HG03354 (cell line): ENCODE measurements at regions not wholly inside any gene's neighbourhood (a gene's known extent, or its start where the extent isn't known, plus 50 kb on each side); places are given as distances from the start of the nearest gene placed in this dataset.
"Not testable (repeated sequence)": the region's sequence is repeated elsewhere in the genome, so short reads cannot be mapped to it uniquely, and the experiment has no call there.

Experiments used
- ATAC-seq: cut with Tn5 transposase; IDR thresholded peaks from one replicate; pipeline ENCODE4 v1.9.1; 2021; ENCODE audit warnings: mild to moderate bottlenecking; ENCODE audit not compliant: unreplicated experiment, poor library complexity, severe bottlenecking

DNA sequence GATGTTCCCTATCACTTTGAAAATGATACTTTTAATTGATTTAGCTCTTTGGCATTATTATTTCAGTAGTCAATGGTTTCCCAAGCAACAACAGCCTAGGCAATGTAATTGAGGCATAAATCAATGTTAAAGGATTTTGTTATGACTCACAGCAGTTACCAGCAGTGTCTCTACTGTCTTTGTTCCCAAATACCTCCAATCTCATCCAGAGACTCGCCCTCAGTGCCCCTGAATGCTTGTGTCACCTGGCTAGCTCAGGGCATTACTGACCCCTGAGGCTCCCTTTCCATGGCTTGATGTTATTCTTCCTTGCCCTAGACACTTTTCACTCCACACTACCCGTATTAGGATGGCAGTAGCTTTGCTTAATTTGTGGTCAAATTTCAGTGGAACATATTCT, 227.2 kb downstream of the SQOR start:
- no peak for ATAC-seq

DNA sequence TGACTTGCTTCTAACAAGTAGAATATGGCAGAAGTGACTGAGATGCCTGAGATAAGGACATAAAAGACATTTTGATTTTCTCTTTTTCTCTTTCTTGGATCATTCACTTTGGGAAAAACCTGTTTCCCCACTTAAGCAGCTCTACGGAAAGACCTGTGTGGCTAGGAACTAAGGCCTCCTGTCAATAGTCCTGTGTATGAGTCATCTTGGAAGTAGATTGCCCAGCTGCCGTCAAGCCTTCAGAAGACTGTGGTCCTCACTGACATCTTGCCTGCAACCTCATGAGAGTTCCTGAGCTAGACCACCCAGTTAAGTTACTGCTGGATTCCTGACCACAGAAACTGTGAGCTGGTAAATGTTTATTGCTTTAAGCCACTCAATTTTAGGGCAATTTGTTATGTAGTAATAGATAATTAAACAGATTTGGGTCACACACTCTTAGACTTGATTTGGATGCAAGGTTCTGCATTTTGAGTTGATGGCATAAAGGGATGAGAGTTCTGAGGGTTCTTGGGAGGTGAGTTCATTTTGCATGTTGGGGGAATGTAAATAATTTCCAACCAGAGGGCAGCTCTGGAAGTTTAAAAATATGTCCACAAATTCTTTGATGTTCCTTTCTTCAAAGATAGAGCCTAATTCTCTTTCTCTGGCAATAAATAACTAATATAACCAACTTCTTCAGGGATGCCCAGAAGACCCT, 229.2 kb downstream of the SQOR start:
- no peak for ATAC-seq

GRCh38 chr15:45866616-45867015, 231.8 kb downstream of the SQOR start:
- no peak for ATAC-seq

GRCh38 chr15:45867281-45867680, 232.5 kb downstream of the SQOR start:
- no peak for ATAC-seq

GRCh38 chr15:45868109-45868691, 233.4 kb downstream of the SQOR start:
- ATAC-seq: no peak

DNA sequence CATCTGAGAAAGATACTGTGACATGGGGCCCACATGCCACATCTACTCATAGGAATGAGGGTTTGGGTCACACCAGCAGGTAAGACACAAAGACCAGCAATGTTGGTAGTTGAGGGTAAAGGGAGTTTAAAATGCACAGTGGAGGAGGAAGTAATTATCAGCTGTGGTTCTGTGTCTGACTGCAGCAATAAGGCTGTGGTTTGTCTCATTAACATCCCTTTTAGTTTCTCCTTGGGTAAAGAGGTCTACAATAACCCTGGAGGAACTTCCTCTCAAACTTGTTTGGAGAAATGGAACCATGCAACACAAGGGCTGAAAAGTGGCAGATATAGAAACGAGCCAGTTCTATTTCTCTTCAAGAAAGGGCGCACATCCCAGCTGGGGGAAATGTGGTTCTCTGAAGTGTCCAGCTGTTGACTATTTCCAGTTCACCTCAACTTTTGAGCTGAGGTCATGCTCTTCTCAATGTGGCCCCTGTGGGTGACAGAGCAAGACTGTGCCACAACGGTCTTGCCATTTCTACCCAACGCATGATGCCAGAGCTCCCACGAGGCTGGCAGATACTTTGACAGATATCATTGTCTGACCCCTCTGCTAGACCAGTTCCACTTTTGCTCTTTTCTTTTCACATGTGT, 234.3 kb downstream of the SQOR start:
- ATAC-seq: no peak

GRCh38 chr15:45871121-45871855, 236.5 kb downstream of the SQOR start:
- ATAC-seq: no peak

GRCh38 chr15:45873781-45874180, 239.0 kb downstream of the SQOR start:
- no peak for ATAC-seq

DNA sequence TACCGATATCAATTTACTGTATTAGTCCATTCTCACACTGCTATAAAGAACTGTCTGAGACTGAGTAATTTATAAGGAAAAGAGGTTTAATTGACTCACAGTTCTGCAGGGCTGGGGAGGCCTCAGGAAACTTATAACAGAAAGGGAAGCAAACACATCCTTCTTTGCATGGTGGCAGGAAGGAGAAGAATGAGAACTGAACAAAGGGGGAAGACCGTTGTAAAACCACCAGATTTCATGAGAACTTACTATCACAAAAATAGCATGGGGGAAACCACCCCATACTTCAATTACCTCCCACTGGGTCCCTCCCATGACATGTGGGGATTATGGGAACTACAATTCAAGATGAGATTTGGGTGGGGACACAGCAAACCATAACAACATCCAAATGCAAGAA, 239.7 kb downstream of the SQOR start:
- not testable (repeated sequence) for ATAC-seq

GRCh38 chr15:45884289-45884688, 249.5 kb downstream of the SQOR start:
- ATAC-seq: no peak

DNA sequence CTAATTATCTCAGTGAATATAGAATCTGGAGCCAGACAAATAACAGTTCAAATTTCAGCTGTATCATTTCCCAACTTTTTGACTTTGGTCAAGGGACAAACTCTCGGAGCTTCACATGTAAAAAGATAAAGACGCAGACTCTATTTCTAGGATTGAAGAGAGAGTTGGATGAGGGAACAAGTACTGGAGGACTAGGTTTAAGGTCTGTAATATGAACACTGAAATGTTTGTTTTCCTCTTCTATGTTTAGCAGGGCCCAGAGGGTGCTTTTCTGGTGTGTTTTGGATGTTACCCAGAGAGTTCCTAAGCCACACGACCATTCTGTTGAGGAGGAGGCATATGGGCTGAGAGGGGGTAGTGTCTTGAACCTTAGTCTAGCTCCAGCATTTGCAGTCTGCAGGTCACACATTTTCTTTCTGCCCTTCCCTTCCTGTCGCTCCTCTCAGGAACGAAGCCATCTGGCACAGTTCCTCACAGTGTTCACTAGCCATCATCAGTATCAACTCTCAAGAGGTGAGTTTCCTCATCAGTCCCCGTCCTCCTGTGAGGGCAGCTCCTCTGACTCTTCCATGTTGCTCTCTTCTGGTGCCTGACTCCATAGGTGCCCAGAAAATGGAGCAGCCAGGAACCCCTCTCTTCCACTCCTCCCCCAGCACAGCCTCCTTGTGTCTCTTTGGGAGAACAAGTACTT, 250.1 kb downstream of the SQOR start:
- ATAC-seq: no peak

- ATAC-seq: no peak
These were observed 251.0 kb downstream of the SQOR start for GRCh38 chr15:45885801-45886200.

DNA sequence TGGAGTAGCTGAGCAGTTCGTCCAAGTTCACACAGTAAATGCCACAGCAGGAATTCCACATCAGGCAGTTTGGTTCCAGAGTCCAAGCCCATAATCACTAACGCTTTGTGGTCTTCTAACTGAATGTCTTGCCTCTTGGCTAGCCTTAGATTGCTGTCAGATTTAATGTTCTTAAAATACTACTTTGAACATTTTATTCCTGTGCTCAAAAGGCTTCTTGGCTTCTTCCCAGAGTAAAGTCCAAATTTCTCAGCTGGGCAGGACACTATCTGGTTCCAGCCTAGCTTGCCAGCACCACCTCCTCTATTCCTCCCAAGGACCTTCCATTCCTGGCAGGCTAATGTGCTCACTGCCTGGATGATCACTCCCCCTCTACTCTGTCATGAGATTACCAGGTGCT, 256.9 kb downstream of the SQOR start:
- no peak for ATAC-seq

DNA sequence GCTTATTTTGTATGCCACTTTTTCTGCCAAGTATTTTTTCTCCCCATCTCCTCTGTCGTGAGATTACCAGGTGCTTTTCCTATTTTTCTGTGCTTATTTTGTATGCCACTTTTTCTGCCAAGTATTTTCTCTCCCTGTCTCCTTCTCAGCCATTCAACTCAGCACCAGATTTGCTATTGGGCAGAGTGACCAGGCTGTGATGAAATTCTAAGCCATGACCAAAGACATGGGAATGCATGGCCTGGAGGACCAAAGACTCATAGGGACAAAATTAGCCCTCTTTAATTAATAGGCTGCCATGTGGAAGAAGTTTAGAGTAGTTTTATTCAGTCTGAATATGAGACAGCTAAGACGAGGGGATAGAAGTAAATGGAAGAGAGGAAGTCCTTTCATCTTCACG, 257.4 kb downstream of the SQOR start:
- ATAC-seq: no peak

DNA sequence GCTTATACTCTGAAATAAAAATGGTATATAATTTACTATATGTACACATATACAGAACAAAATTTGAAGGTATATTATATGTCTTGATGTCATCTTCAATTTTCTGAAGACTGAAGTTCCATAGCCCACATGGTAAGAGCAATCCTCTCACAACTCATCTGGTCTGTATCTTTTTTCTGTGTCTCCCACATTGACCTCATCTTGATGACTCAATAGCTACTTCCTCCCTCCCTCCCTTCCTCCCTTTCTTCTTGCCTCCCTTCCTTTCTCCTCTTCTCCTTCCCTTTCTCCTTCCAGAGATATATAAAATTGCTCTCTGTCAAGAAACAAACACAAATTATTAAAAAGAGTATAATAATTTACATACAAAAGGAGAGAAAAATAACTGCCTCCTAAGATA, 268.5 kb downstream of the SQOR start:
- ATAC-seq: no peak

GRCh38 chr15:45904019-45904418, 269.2 kb downstream of the SQOR start:
- ATAC-seq: no peak

DNA sequence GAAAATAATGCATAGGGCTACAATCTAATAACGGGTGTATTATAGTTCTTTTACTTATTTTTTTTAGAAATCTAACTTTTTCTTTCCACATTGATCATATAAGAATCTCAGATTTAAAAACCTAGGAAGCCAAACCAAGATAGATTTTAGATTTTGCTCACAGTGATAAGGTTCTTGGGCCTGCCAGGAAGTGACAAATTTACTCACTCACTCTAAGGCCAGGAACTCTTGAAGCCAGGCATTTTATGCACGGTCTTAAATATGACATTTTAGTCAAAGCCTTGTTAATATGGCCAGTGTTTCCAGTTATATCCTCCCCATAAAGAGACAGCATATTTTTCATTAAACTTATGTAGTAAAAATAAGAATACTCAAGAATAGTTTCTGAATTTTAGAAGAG, 271.4 kb downstream of the SQOR start:
- ATAC-seq: no peak

DNA sequence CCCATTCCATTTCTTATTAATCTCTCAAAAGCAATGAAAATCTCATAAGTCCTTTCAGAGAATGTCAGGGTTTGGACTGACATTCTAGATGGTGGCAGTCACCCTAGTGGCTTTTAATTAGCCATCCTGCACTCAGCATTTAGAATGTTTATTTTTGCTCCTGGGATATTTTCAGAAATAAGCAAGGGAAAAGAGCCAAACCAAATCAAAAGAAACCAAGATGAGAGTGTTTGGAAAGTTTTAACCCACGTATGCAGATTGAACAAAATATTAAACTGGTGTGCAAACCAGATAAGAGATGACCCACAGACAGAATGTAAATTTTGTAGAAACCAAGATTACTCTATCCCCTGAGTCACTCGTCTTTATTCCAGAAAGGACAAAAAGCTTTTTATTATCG, 275.8 kb downstream of the SQOR start:
- ATAC-seq: no peak

DNA sequence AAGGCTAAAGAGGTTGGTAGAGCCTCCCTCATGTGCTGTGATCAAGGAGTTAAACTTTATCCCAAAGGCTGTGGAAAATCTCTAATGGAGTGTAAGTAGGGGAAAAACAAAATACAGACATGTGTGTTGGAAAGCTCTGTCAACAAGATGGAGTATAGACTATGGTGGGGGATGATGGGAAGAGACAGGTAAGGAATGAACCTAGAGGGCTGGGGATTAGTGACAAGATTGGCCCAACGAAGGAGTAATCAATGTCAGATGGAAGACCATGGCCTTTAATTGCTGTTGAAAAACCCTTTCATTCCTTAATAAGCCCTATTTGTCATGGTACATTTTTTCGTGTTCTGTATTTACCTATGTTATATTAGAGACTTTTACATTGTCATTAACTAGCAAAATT, 278.6 kb downstream of the SQOR start:
- no peak for ATAC-seq

GRCh38 chr15:45914425-45914824, 279.6 kb downstream of the SQOR start:
- no peak for ATAC-seq
